ENCODE measurements at regions not wholly inside any gene's neighbourhood (a gene's known extent, or its start where the extent isn't known, plus 50 kb on each side); places are given as distances from the start of the nearest gene placed in this dataset.

DNA sequence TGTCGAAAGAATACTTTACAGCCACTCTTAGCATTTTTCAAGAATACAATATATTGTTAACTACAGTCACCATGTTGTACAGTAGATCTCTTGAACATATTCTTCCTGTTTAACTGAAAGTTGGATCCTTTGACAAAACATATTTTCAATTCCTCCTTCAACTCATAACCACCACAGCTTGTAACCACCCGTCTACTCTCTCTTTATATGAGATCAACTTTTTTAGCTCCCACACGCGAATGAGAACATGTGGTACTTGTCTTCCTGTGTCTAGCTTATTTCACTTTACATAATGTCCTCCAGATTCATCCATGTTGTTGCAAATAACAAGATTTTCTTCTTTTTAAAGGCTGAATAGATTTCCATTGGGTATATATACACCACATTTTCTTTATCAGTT lies 338.3 kb upstream of the IGFBP7 start:
- no peak for DNase-seq

- DNase-seq, result no peak
These were observed 336.1 kb upstream of the IGFBP7 start for GRCh38 chr4:57446266-57446665.

GRCh38 chr4:57445686-57446085 lies 335.5 kb upstream of the IGFBP7 start:
- no peak for DNase-seq

DNA sequence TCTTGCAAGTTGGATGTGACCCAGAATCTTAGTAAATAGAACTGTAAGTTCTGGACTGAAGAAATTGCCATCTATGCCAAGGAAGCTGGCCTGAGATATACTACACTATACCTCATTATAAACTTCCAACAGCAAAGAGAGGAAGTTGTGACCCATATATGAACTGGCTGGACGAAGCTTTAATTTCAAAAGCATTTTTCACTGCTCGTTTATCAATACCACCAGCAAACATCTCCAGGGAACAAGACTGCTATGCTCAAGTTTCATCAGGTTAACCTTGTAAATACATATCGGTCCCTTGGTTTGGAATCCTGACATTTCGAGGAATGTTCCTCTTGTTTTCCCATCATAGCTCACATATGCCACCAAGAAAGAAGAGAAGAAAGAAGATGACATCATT lies 334.5 kb upstream of the IGFBP7 start:
- DNase-seq, result no peak

DNA sequence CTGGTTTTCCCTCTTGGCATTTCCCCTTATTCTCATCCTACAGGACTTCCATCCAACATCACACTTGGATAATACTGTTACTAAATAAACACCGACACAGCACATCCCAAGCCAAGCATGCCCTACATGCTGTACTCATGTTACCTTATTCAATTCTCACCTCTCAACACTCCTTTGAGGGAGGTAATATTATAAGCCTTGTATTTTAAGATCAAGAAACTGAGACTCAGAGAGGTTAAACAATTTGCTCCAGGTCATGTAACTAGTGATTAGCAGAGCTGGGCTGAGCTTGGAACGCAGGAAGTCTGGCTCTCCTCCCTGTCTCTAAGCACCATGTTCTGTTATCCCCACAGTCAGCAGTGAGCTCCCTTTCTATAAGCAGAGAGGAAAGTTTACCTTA lies 333.6 kb upstream of the IGFBP7 start:
- no peak for DNase-seq

DNA sequence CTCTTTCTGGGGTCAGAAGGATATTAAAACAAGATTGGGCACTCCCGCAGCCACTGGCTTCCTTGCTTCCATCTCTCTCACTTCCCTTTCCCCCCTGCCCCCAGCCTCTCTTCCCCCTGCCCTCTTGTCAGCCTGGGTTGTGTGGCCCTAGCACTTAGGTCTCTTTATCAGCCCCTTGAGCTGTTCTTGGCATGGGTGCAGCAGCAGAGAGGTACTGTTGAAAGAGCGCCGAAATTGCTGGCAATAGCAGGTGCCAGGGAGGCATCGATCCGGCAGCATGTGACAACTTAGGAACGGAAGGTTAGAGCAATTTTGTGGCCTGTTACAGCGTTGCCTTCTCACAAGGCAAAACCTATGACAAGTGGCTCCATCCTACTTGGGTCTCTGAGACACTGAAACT lies 333.1 kb upstream of the IGFBP7 start:
- no peak for DNase-seq

DNA sequence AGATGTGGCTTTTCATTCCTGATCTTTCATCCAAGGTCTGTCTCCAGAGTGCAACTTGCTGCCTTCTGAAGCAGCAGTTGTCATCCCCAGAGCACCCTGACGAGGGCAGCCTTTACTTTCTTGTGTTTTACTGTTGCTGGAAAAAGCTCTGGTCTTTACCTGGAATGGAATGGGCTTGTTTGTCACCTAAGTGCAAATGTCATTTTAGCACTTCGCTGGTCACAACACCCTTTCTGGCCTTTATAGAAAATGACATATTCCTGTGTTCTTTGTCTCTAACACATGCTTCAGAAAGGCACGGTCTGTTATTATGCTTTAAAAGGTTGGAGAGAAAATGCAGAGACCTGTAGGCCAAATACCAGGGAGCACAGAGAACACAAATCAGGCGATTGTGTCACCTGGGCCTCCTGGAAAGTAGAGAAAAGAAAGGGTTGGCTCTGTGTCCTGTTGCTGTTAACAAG lies 332.7 kb upstream of the IGFBP7 start:
- DNase-seq, result peak; percentile 85

DNA sequence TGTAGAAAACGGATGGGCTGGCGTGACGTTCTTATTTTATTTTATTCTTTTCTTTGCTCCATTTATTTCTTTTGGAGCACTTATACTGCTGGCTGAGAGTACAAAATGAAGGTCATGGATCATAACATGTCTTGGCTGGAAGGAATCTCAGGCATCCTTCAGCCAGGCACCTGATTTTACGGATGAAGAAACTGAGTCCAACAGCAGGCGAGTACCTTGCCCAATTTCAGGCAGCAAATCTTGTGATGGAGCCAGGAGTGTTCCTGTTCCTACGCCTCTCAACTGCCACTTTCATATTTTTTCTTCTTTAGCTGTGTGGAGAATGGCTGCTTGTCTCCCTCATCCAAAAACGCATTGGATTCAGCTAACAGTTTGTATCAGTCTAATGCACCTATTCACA lies 332.1 kb upstream of the IGFBP7 start:
- DNase-seq, result no peak

- no peak for DNase-seq
These were observed 327.5 kb upstream of the IGFBP7 start for GRCh38 chr4:57437649-57438048.

- no peak for DNase-seq
These were observed 325.1 kb upstream of the IGFBP7 start for GRCh38 chr4:57435300-57435699.

GRCh38 chr4:57430726-57431125 lies 320.5 kb upstream of the IGFBP7 start:
- DNase-seq, result no peak

- peak; percentile 83 for DNase-seq
These were observed 316.7 kb upstream of the IGFBP7 start for GRCh38 chr4:57426779-57427395.

DNA sequence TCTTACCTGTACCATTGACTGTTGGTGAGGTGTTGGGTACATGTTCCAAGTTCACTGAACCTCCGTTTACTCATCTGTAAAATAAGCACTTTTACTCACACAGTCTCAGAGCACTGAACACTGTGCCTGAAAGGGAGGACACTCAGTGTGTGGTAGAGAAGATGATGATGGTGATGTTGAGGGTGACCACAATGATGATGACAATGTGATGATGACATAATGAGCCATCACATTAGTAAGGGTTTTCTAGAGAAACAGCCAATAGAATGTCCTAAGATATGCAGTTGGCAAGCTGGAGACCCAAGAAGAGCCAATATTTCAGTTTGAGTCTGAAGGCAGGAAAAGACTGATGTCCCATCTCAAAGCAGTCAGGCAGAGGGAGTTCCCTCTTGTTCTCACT lies 315.4 kb upstream of the IGFBP7 start:
- DNase-seq, result no peak

- DNase-seq, result no peak
These were observed 314.2 kb upstream of the IGFBP7 start for GRCh38 chr4:57424232-57424897.

GRCh38 chr4:57418133-57418532 lies 307.9 kb upstream of the IGFBP7 start:
- no peak for DNase-seq

- DNase-seq, result no peak
These were observed 302.3 kb upstream of the IGFBP7 start for GRCh38 chr4:57412259-57413054.

DNA sequence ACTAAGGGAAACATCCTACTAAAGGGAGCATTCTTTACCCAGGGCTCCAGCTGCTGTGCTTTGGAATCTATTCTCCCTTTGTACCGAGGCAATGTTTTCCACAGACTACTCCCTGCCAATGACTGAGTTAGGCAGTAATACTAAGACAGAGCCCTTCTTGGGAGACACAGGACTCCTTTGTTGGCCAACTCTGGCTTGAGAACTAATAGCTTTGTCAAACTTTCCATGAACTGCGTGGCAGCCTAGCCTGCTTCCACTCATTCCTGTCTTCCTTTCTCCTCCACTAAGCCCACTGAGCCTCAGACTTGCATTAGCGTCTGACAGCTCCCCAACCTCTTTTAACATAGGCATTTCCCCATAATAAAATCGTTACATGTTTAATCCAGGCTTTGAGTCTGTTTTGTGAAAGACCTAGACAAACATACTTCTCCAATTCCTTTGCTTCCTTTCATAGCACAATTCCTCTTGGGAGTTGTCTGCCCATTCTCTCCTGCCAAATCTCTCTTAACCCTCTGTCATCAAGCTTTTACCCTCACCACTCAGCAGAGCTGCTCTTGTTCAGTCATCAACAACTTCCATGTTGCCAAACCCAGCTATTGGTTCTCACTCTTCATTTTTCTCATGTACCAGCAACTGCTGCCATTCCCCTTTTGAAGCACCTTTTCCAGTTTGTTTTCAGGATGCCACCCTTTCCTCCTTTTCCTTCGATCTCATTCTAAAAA lies 300.3 kb upstream of the IGFBP7 start:
- DNase-seq, result peak; percentile 67

- peak; percentile 60 for DNase-seq
These were observed 295.2 kb upstream of the IGFBP7 start for GRCh38 chr4:57405359-57405758.

- DNase-seq, result no peak
These were observed 294.3 kb upstream of the IGFBP7 start for GRCh38 chr4:57404483-57404882.

- no peak for DNase-seq
These were observed 293.4 kb upstream of the IGFBP7 start for GRCh38 chr4:57403591-57403990.

GRCh38 chr4:57401586-57401985 lies 291.4 kb upstream of the IGFBP7 start:
- DNase-seq, result no peak

- DNase-seq, result no peak
These were observed 268.6 kb upstream of the IGFBP7 start for GRCh38 chr4:57378766-57379165.

DNA sequence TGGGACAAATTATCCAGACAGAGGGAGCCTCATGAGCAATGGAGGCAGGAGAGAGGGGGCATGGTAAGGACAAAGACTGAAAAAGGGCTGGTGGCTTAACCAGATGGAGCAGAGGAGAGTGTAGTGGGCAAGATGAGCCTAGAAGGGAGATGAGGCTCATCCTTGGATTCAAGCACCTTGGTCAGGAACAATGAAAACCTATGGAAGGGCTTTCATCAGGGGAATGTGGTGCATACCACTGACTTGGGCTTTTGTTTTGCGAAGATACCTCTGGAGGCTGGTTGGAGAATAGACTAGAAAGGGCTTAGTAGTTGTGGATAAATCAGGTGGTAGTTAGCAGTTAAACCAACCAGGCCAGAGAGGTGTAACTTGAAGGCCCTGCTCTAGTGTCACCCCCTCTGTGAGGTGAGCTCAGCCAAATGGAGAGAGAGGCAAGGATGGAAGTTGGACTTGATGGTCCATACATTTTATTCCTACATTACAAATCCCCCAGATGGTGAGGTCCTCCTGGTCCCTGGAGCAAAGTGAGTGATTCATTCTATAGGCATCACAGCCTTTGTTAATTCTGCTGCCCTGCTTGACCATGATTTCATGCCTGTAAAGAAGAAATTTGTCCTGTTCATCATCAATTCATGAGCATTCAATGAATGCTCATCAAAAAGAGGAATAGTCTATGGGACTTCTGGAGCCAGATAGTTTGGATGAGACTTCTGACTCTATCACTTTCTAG lies 264.8 kb upstream of the IGFBP7 start:
- DNase-seq, result no peak
